ENCODE measurements at regions not wholly inside any gene's neighbourhood (a gene's known extent, or its start where the extent isn't known, plus 50 kb on each side); places are given as distances from the start of the nearest gene placed in this dataset.
A peak's percentile ranks its signal among the peaks of the same experiment; 100 is the strongest.

GRCh38 chr7:49522111-49522510 is 251.3 kb upstream of the VWC2 start:
- TF ChIP-seq, protein P1, sequence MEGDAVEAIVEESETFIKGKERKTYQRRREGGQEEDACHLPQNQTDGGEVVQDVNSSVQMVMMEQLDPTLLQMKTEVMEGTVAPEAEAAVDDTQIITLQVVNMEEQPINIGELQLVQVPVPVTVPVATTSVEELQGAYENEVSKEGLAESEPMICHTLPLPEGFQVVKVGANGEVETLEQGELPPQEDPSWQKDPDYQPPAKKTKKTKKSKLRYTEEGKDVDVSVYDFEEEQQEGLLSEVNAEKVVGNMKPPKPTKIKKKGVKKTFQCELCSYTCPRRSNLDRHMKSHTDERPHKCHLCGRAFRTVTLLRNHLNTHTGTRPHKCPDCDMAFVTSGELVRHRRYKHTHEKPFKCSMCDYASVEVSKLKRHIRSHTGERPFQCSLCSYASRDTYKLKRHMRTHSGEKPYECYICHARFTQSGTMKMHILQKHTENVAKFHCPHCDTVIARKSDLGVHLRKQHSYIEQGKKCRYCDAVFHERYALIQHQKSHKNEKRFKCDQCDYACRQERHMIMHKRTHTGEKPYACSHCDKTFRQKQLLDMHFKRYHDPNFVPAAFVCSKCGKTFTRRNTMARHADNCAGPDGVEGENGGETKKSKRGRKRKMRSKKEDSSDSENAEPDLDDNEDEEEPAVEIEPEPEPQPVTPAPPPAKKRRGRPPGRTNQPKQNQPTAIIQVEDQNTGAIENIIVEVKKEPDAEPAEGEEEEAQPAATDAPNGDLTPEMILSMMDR (IDR thresholded peaks at IDR 0.05; ENCODE audit: control extremely low read depth, extremely low read depth, low read depth, missing control alignments): no peak
- DNase-seq (ENCODE audit: extremely low spot score): no peak
- CTCF ChIA-PET: no interaction called here
- POLR2A ChIA-PET: no interaction called here

DNA sequence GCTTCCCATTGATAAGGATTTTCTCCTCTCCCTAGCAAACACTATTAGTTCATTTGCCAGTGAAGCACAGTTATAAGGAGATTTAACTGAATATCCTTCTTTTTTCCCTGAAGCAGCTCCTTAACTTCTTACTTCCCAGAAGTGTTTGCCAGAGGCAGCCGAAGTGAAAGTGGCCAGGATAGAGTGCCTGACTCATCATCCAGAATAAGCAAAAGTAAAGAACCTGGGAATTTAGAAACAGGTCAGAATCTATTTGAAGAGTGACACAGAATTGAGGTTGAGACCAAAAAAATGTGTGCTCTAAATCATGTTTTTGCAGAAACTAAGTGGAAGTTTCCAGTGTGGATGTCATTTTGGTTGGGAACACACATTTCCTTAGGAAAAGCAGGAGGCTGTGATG is 249.6 kb upstream of the VWC2 start:
- TF ChIP-seq, protein P1 (IDR thresholded peaks at IDR 0.05; ENCODE audit: control extremely low read depth, extremely low read depth, low read depth, missing control alignments): no peak
- POLR2A ChIA-PET: no interaction called here
- DNase-seq (ENCODE audit: extremely low spot score): no peak
- CTCF ChIA-PET: no interaction called here

DNA sequence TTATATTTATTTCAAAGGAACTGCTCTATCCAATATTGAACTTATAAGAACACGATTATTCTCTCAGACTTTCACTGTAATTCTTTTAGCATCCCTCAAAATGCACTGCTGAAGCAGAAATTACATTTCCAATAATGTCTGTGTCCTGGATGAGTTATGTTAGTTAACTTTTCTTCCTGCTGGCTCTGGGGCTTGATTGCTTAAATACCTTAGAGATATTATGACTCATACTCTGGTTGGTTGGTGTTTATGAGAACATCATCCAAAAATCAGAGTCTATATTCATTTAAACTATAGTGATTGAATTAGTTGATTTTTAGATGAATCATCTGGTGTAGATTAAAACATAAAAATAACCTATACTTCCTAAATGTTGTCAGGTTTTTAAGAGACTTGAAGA is 246.3 kb upstream of the VWC2 start:
- ChIA-PET POLR2A (no interaction called here), CTCF (no interaction called here)
- TF ChIP-seq, protein P1 (IDR thresholded peaks at IDR 0.05; ENCODE audit: control extremely low read depth, extremely low read depth, low read depth, missing control alignments): no peak
- no peak for DNase-seq (ENCODE audit: extremely low spot score)

DNA sequence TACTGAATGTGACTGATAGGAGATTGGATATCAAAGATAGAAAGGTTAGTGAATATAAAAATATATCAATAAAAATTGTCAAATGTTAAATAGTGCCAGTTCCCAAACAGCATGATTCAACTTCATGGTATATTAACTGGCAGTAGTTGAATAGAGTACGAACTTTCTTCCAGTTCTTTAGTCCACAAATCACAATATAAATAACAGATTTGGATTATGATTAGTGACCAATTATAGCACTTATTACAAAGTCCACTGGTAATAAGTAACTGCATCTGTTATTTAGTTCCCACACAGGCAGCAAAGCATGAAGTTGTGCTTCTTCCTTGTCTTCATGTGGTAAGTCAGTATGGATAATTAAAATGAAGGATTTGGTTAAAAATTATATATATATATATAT is 243.0 kb upstream of the VWC2 start:
- TF ChIP-seq, protein P1 (IDR thresholded peaks at IDR 0.05; ENCODE audit: control extremely low read depth, extremely low read depth, low read depth, missing control alignments): no peak
- CTCF ChIA-PET: no interaction called here
- POLR2A ChIA-PET: no interaction called here
- no peak for DNase-seq (ENCODE audit: extremely low spot score)

- DNase-seq (ENCODE audit: extremely low spot score): no peak
- CTCF ChIA-PET: no interaction called here
- TF ChIP-seq, protein P1 (IDR thresholded peaks at IDR 0.05; ENCODE audit: control extremely low read depth, extremely low read depth, low read depth, missing control alignments): no peak
- POLR2A ChIA-PET: no interaction called here
Measured at GRCh38 chr7:49563693-49564378, 209.6 kb upstream of the VWC2 start.

GRCh38 chr7:49564379-49564714 is 209.1 kb upstream of the VWC2 start:
- ChIA-PET POLR2A (no interaction called here), CTCF (no interaction called here)
- DNase-seq (ENCODE audit: extremely low spot score): peak; percentile 37
- TF ChIP-seq, protein P1 (IDR thresholded peaks at IDR 0.05; ENCODE audit: control extremely low read depth, extremely low read depth, low read depth, missing control alignments): no peak

- DNase-seq (ENCODE audit: extremely low spot score): no peak
- ChIA-PET CTCF (interaction anchor here (1.4 kb wide), 1 partner anchor 41 kb away, joined by 3 read pairs; no protein-coding TSS in a partner anchor), POLR2A (no interaction called here)
- TF ChIP-seq, protein P1 (IDR thresholded peaks at IDR 0.05; ENCODE audit: control extremely low read depth, extremely low read depth, low read depth, missing control alignments): no peak
Measured at GRCh38 chr7:49577576-49577975, 195.9 kb upstream of the VWC2 start.
